HUES64 (cell line): ENCODE measurements at regions not wholly inside any gene's neighbourhood (a gene's known extent, or its start where the extent isn't known, plus 50 kb on each side); places are given as distances from the start of the nearest gene placed in this dataset.

ENCODE experiments used
- H3K27ac ChIP-seq: 2 replicates; pipeline ENCODE4 v1.7.0; 2013; ENCODE audit warnings: low read depth, low read length, inconsistent platforms
- H3K27me3 ChIP-seq: 2 replicates; pipeline ENCODE4 v1.6.1; 2013; ENCODE audit warnings: mild to moderate bottlenecking, low read length; ENCODE audit not compliant: insufficient read depth
- H3K36me3 ChIP-seq: 2 replicates; pipeline ENCODE4 v1.6.1; 2013; ENCODE audit warnings: mild to moderate bottlenecking, low read length; ENCODE audit not compliant: insufficient read depth
- H3K4me1 ChIP-seq: 2 replicates; pipeline ENCODE4 v1.6.1; 2013; ENCODE audit warnings: mild to moderate bottlenecking, low read length, moderate library complexity; ENCODE audit not compliant: insufficient read depth
- H3K4me3 ChIP-seq: 2 replicates; pipeline ENCODE4 v1.5.1; 2013; ENCODE audit warnings: mild to moderate bottlenecking, low read length, moderate library complexity
- H3K9ac ChIP-seq: 2 replicates; pipeline ENCODE4 v1.6.1; 2013; ENCODE audit warnings: mild to moderate bottlenecking, low read depth, low read length
- H3K9me3 ChIP-seq: 2 replicates; pipeline ENCODE4 v1.6.1; 2013; ENCODE audit warnings: low read depth, low read length; ENCODE audit not compliant: insufficient read depth
- WGBS: fragments of 150-250, 120-280 bp; methylation state at CpG from one replicate; pipeline ENCODE4 v1.1.7; 2013; ENCODE audit warnings: missing lambda C conversion rate; 5-methylcytosine and 5-hydroxymethylcytosine counted together

- Histone ChIP-seq H3K27ac (no peak overlapping the region), H3K27me3 (peaks cover 60% of the 10 kb centered on the region), H3K4me3 (no peak overlapping the region), H3K9me3 (no peaks in the 10 kb centered on the region), H3K36me3 (no peaks in the 10 kb centered on the region), H3K4me1 (peaks cover 19% of the 10 kb centered on the region), H3K9ac (no peak overlapping the region)
- 85% methylated on average over 8 of the region's 8 CpGs for WGBS
Measured at GRCh38 chr19:30231408-30232318, 140.5 kb upstream of the ZNF536 start.

DNA sequence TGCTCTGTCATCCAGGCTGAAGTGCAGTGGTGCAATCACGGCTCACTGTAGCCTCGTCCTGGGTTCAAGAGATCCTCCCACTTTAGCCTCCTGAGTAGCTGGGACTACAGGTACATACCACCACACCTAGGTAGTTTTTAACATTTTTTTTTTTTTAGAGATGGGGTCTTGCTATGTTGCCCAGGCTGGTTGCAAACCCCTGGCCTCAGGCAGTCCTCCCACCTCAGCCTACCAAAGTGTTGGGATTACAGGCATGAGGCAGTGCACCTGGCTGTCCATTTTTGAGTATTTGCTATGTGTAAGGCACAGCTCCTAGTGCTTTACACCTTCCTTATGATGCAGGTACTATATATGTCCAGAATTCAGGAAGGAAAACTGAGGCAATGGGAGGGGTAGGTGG lies 138.8 kb upstream of the ZNF536 start:
- WGBS = 77% methylated on average over 2 of the region's 2 CpGs
- no peak overlapping the region for H3K4me3 ChIP-seq
- H3K4me1 ChIP-seq = peaks cover 18% of the 10 kb centered on the region
- no peaks in the 10 kb centered on the region for H3K9me3 ChIP-seq
- H3K27ac ChIP-seq = no peak overlapping the region
- no peak overlapping the region for H3K9ac ChIP-seq
- peaks cover 44% of the 10 kb centered on the region for H3K27me3 ChIP-seq
- no peaks in the 10 kb centered on the region for H3K36me3 ChIP-seq

- no peak overlapping the region for H3K27ac ChIP-seq
- H3K4me1 ChIP-seq = peaks cover 9% of the 10 kb centered on the region; the same call in 1 of the 2 replicates
- H3K9ac ChIP-seq = no peak overlapping the region
- no peaks in the 10 kb centered on the region for H3K36me3 ChIP-seq
- H3K4me3 ChIP-seq = no peak overlapping the region
- H3K9me3 ChIP-seq = no peaks in the 10 kb centered on the region
- WGBS = 56% methylated on average over 10 of the region's 10 CpGs
- H3K27me3 ChIP-seq = peaks cover 18% of the 10 kb centered on the region
Measured at GRCh38 chr19:30235946-30236345, 136.2 kb upstream of the ZNF536 start.

DNA sequence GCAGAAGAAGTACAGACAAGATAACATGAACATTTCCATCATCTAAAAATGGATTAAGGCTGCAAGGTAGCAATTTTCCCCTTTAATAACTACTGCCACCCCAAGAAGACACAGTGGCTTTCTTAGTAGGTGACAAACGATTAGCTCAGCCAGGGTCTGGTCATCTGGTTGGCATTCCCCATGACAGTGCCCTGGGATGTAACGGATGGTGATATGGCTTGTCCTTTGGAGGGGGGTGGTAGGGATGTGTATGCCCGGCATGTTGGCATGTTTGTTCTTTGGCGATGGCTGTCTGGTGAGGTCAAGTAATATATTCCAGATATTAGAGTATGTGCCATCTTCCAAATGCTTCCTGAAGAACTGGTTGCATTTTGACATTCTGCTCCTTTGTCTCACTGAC lies 135.6 kb upstream of the ZNF536 start:
- 87% methylated on average over 4 of the region's 4 CpGs for WGBS
- H3K4me1 ChIP-seq = peaks cover 9% of the 10 kb centered on the region; the same call in 1 of the 2 replicates
- H3K9me3 ChIP-seq = no peaks in the 10 kb centered on the region
- H3K27me3 ChIP-seq = peaks cover 12% of the 10 kb centered on the region
- no peak overlapping the region for H3K4me3 ChIP-seq
- H3K9ac ChIP-seq = no peak overlapping the region
- no peak overlapping the region for H3K27ac ChIP-seq
- no peaks in the 10 kb centered on the region for H3K36me3 ChIP-seq

GRCh38 chr19:30237140-30237539 lies 135.0 kb upstream of the ZNF536 start:
- no peaks in the 10 kb centered on the region for H3K9me3 ChIP-seq
- H3K27ac ChIP-seq = no peak overlapping the region
- no peak overlapping the region for H3K4me3 ChIP-seq
- H3K36me3 ChIP-seq = no peaks in the 10 kb centered on the region
- no peak overlapping the region for H3K9ac ChIP-seq
- WGBS = 55% methylated on average over 5 of the region's 5 CpGs
- H3K27me3 ChIP-seq = peaks cover 8% of the 10 kb centered on the region; the same call in 1 of the 2 replicates
- H3K4me1 ChIP-seq = peaks cover 9% of the 10 kb centered on the region; the same call in 1 of the 2 replicates

- no peak overlapping the region for H3K27ac ChIP-seq
- WGBS = 96% methylated on average over 8 of the region's 9 CpGs
- peaks cover 5% of the 10 kb centered on the region; the same call in 1 of the 2 replicates for H3K4me1 ChIP-seq
- H3K4me3 ChIP-seq = no peak overlapping the region
- no peaks in the 10 kb centered on the region for H3K36me3 ChIP-seq
- no peaks in the 10 kb centered on the region for H3K27me3 ChIP-seq
- H3K9me3 ChIP-seq = no peaks in the 10 kb centered on the region
- no peak overlapping the region for H3K9ac ChIP-seq
Measured at GRCh38 chr19:30240904-30241695, 131.1 kb upstream of the ZNF536 start.

GRCh38 chr19:30244533-30244932 lies 127.7 kb upstream of the ZNF536 start:
- no peaks in the 10 kb centered on the region for H3K36me3 ChIP-seq
- 85% methylated on average over 4 of the region's 4 CpGs for WGBS
- H3K27me3 ChIP-seq = no peaks in the 10 kb centered on the region
- no peaks in the 10 kb centered on the region for H3K9me3 ChIP-seq
- H3K27ac ChIP-seq = no peak overlapping the region
- H3K4me1 ChIP-seq = peaks cover 3% of the 10 kb centered on the region; the same call in 1 of the 2 replicates
- no peak overlapping the region for H3K9ac ChIP-seq
- H3K4me3 ChIP-seq = no peak overlapping the region

DNA sequence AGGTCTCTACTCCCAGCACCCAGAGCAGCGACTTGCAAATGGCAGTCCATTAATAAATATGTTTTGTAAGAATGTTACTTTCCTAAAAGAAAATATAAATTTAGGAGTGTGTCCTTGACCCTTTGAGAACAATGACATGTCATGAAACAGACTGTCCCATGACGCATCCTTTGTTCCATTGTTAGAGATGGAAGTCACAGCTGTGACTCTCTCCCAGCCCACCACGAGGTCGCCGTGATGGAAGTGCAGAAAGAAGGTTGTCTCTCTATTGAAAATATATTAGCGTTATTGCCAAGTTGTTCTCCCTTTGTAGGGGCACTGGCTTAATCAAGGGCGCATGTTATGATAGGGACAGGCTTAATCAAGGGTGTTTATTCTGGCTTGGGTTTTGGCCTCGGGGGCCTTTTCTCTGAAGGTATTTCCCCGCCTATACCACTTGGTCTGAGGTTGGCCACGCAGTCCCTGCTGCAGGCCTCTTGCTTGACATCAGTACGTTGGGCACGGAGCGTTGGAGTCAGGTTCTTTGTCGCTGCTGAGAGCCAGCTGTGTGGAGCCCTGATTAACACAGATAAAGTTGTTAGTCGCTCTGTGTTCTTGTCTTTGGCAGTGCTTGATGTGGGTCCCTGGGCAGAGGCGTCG lies 126.7 kb upstream of the ZNF536 start:
- no peaks in the 10 kb centered on the region for H3K27me3 ChIP-seq
- peaks cover 5% of the 10 kb centered on the region; the same call in 1 of the 2 replicates for H3K4me1 ChIP-seq
- 90% methylated on average over 16 of the region's 17 CpGs for WGBS

DNA sequence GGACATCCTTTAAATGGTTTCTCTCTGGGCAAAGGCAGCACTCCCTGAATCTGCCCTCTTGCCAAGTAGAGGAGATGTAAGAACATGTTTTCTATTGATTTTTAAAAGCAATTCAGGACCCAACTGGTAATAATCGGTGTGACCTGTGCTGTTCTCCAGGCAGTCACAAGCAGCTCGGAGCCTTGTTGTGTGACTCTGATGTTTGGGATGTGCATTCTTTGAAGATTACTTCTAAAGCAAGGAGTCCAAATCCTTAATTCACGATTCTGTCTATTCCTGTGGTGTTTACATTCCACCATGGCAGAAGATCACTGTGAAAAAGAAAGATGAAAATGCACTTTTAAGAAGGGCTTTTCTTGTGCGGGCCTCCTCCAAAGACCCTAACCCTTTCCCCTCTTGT lies 122.3 kb upstream of the ZNF536 start:
- H3K4me3 ChIP-seq = no peak overlapping the region
- H3K27me3 ChIP-seq = no peaks in the 10 kb centered on the region
- H3K27ac ChIP-seq = no peak overlapping the region
- H3K4me1 ChIP-seq = peaks cover 17% of the 10 kb centered on the region
- H3K36me3 ChIP-seq = no peaks in the 10 kb centered on the region
- no peak overlapping the region for H3K9ac ChIP-seq
- WGBS = 98% methylated on average over 3 of the region's 4 CpGs
- H3K9me3 ChIP-seq = no peaks in the 10 kb centered on the region

More for the DNA sequence above, 126.7 kb upstream of the ZNF536 start:
- Histone ChIP-seq H3K36me3 (no peaks in the 10 kb centered on the region), H3K9me3 (no peaks in the 10 kb centered on the region), H3K27ac (no peak overlapping the region), H3K4me3 (no peak overlapping the region), H3K9ac (no peak overlapping the region)

GRCh38 chr19:30252214-30252613 lies 120.0 kb upstream of the ZNF536 start:
- no peak overlapping the region for H3K27ac ChIP-seq
- H3K27me3 ChIP-seq = no peaks in the 10 kb centered on the region
- H3K9ac ChIP-seq = no peak overlapping the region
- H3K36me3 ChIP-seq = no peaks in the 10 kb centered on the region
- H3K4me3 ChIP-seq = no peak overlapping the region
- H3K9me3 ChIP-seq = no peaks in the 10 kb centered on the region
- 97% methylated on average over 5 of the region's 5 CpGs for WGBS
- H3K4me1 ChIP-seq = peaks cover 38% of the 10 kb centered on the region

DNA sequence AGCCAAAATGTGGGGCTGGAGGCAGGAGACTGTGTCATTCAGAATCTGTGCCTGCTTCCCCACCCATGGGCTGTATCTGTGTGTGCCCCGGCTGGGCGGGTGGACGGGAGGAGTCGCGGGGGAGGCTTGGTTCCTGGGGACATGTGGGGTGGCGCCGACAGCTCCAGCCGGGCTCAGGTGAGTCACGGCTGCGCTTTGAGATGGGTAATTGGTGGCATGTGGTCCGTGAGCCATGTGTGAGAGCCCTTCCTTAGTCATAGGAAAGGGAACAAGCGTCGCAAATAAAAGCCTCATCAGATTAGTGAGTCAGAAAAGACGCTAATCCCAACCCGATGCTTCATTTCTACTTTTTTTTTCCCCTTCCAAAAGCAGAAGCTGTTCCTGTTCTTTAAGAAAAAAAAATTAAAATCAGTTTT lies 118.6 kb upstream of the ZNF536 start:
- no peak overlapping the region for H3K27ac ChIP-seq
- H3K4me1 ChIP-seq = peaks cover 38% of the 10 kb centered on the region
- H3K36me3 ChIP-seq = no peaks in the 10 kb centered on the region
- H3K9me3 ChIP-seq = no peaks in the 10 kb centered on the region
- H3K4me3 ChIP-seq = no peak overlapping the region
- no peak overlapping the region for H3K9ac ChIP-seq
- WGBS = 46% methylated on average over 15 of the region's 15 CpGs
- no peaks in the 10 kb centered on the region for H3K27me3 ChIP-seq
